NB4 (cell line): ENCODE measurements at regions not wholly inside any gene's neighbourhood (a gene's known extent, or its start where the extent isn't known, plus 50 kb on each side); places are given as distances from the start of the nearest gene placed in this dataset.

ENCODE experiments used
- DNase-seq: peaks from one replicate; pipeline ENCODE4 v3.0.0; 2010; ENCODE audit warnings: low read depth
- H3K4me3 ChIP-seq: one replicate; pipeline ENCODE4 v1.5.1; 2011; ENCODE audit warnings: mild to moderate bottlenecking, low read depth, low read length, moderate library complexity
- CTCF ChIP-seq: IDR thresholded peaks from one replicate; pipeline ENCODE4 v1.5.1; 2012; ENCODE audit warnings: low read depth, low read length
- MAX ChIP-seq: IDR thresholded peaks from 2 replicates; pipeline ENCODE4 v1.6.1; 2011; ENCODE audit warnings: low read depth, low read length
- MYC ChIP-seq: IDR thresholded peaks from 2 replicates; pipeline ENCODE4 v1.6.1; 2011; ENCODE audit warnings: low read depth, low read length
- POLR2A ChIP-seq: IDR thresholded peaks from 2 replicates; pipeline ENCODE4 v1.6.1; 2011; ENCODE audit warnings: mild to moderate bottlenecking; ENCODE audit not compliant: insufficient read length; ENCODE audit errors: extremely low read depth

- H3K4me3 ChIP-seq = no peak overlapping the region
- no peak for DNase-seq
- no peak for TF ChIP-seq POLR2A
- TF ChIP-seq MAX = no peak
- no peak for TF ChIP-seq CTCF
- TF ChIP-seq MYC = no peak
Measured at GRCh38 chr2:21687589-21687988, 563.8 kb downstream of the TDRD15 start.

- TF ChIP-seq MYC = no peak
- no peak for TF ChIP-seq CTCF
- no peak for TF ChIP-seq MAX
- no peak for TF ChIP-seq POLR2A
- no peak for DNase-seq
- H3K4me3 ChIP-seq = no peak overlapping the region
Measured at GRCh38 chr2:21690005-21690404, 566.2 kb downstream of the TDRD15 start.

GRCh38 chr2:21693081-21693480 is 569.3 kb downstream of the TDRD15 start:
- no peak overlapping the region for H3K4me3 ChIP-seq
- DNase-seq = no peak
- TF ChIP-seq POLR2A (no peak), CTCF (no peak), MYC (no peak), MAX (no peak)

GRCh38 chr2:21694079-21694878 is 570.5 kb downstream of the TDRD15 start:
- no peak overlapping the region for H3K4me3 ChIP-seq
- TF ChIP-seq MAX (no peak), CTCF (no peak), POLR2A (no peak), MYC (no peak)
- DNase-seq = no peak

- H3K4me3 ChIP-seq = no peak overlapping the region
- no peak for TF ChIP-seq POLR2A
- DNase-seq = no peak
Measured at GRCh38 chr2:21696900-21697299, 573.1 kb downstream of the TDRD15 start.

GRCh38 chr2:21700644-21701043 is 576.9 kb downstream of the TDRD15 start:
- no peak overlapping the region for H3K4me3 ChIP-seq
- no peak for DNase-seq
- no peak for TF ChIP-seq CTCF
- TF ChIP-seq MAX = no peak
- TF ChIP-seq MYC = no peak
- no peak for TF ChIP-seq POLR2A
